Neuronal stem cell (in vitro differentiated cells): ENCODE measurements at regions not wholly inside any gene's neighbourhood (a gene's known extent, or its start where the extent isn't known, plus 50 kb on each side); places are given as distances from the start of the nearest gene placed in this dataset.

Source experiments
- DNase-seq: peaks from one replicate; pipeline ENCODE4 v3.0.0-alpha.2; 2013; ENCODE audit warnings: low spot score
- H2AFZ ChIP-seq: one replicate; pipeline ENCODE4 v1.6.1; 2013; ENCODE audit warnings: mild to moderate bottlenecking, low read length, inconsistent platforms
- H2AK5ac ChIP-seq: 2 replicates; pipeline ENCODE4 v1.6.1; 2013; ENCODE audit warnings: low read depth, mild to moderate bottlenecking, inconsistent platforms, low read length, moderate library complexity, mixed read lengths
- H2BK120ac ChIP-seq: 2 replicates; pipeline ENCODE4 v1.6.1; 2013; ENCODE audit warnings: low read depth, mild to moderate bottlenecking, inconsistent platforms, low read length, moderate library complexity, mixed read lengths
- H2BK12ac ChIP-seq: one replicate; pipeline ENCODE4 v1.6.1; 2013; ENCODE audit warnings: low read length, inconsistent platforms
- H2BK15ac ChIP-seq: 2 replicates; pipeline ENCODE4 v1.6.1; 2013; ENCODE audit warnings: mild to moderate bottlenecking, low read length, inconsistent platforms, mixed read lengths
- H2BK5ac ChIP-seq: one replicate; pipeline ENCODE4 v1.6.1; 2013; ENCODE audit warnings: inconsistent platforms, mild to moderate bottlenecking, low read length, moderate library complexity
- H3K14ac ChIP-seq: one replicate; pipeline ENCODE4 v1.6.1; 2013; ENCODE audit warnings: low read length, inconsistent platforms
- H3K18ac ChIP-seq: 2 replicates; pipeline ENCODE4 v1.6.1; 2013; ENCODE audit warnings: low read length, inconsistent platforms
- H3K23ac ChIP-seq: 2 replicates; pipeline ENCODE4 v1.6.1; 2013; ENCODE audit warnings: low read depth, mild to moderate bottlenecking, mixed read lengths, low read length, inconsistent platforms; ENCODE audit not compliant: poor library complexity
- H3K27ac ChIP-seq: replicated peaks from 3 replicates; pipeline ENCODE4 v1.5.1; 2013; ENCODE audit warnings: low read length, inconsistent platforms
- H3K27me3 ChIP-seq, 3 experiments: 2 replicates each; pipeline ENCODE4 v1.6.1; 2013; ENCODE audit warnings: low read length in 3 of 3, mild to moderate bottlenecking in 2 of 3, inconsistent platforms in 1 of 3, low read depth in 1 of 3, mixed read lengths in 1 of 3, moderate library complexity in 1 of 3; ENCODE audit not compliant: control insufficient read depth in 3 of 3, insufficient read depth in 3 of 3
- H3K36me3 ChIP-seq, 2 donors: replicated peaks in 1 of 2; 2 replicates each; pipeline ENCODE4 v1.6.1; 2013; ENCODE audit warnings: low read length in 2 of 2; ENCODE audit not compliant: control insufficient read depth in 2 of 2, insufficient read depth in 2 of 2
- H3K4ac ChIP-seq: 2 replicates; pipeline ENCODE4 v1.6.1; 2013; ENCODE audit warnings: inconsistent platforms, mild to moderate bottlenecking, low read length, moderate library complexity
- H3K4me1 ChIP-seq, 2 donors: 1 replicate in 1 of 2; 2 replicates in 1 of 2; pipeline ENCODE4 v1.6.1; 2013; ENCODE audit warnings: low read length in 2 of 2, low read depth in 1 of 2; ENCODE audit not compliant: control insufficient read depth in 2 of 2, insufficient read depth in 1 of 2
- H3K4me2 ChIP-seq: one replicate; pipeline ENCODE4 v1.6.1; 2013; ENCODE audit warnings: mild to moderate bottlenecking, low read length, inconsistent platforms; ENCODE audit not compliant: insufficient read depth, poor library complexity, severe bottlenecking
- H3K4me3 ChIP-seq, 2 donors: 2 replicates each; pipeline ENCODE4 v1.5.1; 2013; ENCODE audit warnings: low read length in 2 of 2, mild to moderate bottlenecking in 2 of 2, inconsistent platforms in 1 of 2, moderate library complexity in 1 of 2
- H3K79me1 ChIP-seq: one replicate; pipeline ENCODE4 v1.6.1; 2013; ENCODE audit warnings: low read depth, mild to moderate bottlenecking, inconsistent platforms, low read length, moderate library complexity
- H3K9ac ChIP-seq: one replicate; pipeline ENCODE4 v1.6.1; 2013; ENCODE audit warnings: mild to moderate bottlenecking, low read depth, low read length, inconsistent platforms; ENCODE audit not compliant: poor library complexity
- H3K9me3 ChIP-seq, 2 donors: replicated peaks in 1 of 2; 2 replicates each; pipeline versions ENCODE3 to v1.6.1; 2013; ENCODE audit warnings: low read length in 2 of 2, mild to moderate bottlenecking in 2 of 2, inconsistent platforms in 1 of 2, low read depth in 1 of 2, mixed read lengths in 1 of 2, moderate library complexity in 1 of 2; ENCODE audit not compliant: control insufficient read depth in 2 of 2, insufficient read depth in 1 of 2
- H4K8ac ChIP-seq: one replicate; pipeline ENCODE4 v1.6.1; 2013; ENCODE audit warnings: low read depth, mild to moderate bottlenecking, inconsistent platforms, low read length, moderate library complexity
- H4K91ac ChIP-seq: one replicate; pipeline ENCODE4 v1.6.1; 2013; ENCODE audit warnings: low read length, low read depth, mild to moderate bottlenecking, inconsistent platforms; ENCODE audit not compliant: poor library complexity
- WGBS, 2 donors: extraction: QIAGEN DNeasy Blood & Tissue Kit; methylation state at CpG; one replicate each; pipeline ENCODE4 v1.1.7; 2013; ENCODE audit warnings: missing lambda C conversion rate in 2 of 2, mixed read lengths in 1 of 2; ENCODE audit not compliant: insufficient read length in 2 of 2, insufficient replicate concordance in 1 of 2; ENCODE audit errors: extremely low coverage in 2 of 2; 5-methylcytosine and 5-hydroxymethylcytosine counted together

GRCh38 chr4:107276052-107276451, 239.9 kb upstream of the DKK2 start:
- Histone ChIP-seq H3K36me3 (no peaks in the 10 kb centered on the region), H2BK5ac (no peak overlapping the region), H3K9me3 (no peaks in the 10 kb centered on the region), H2BK12ac (no peak overlapping the region), H2BK15ac (no peak overlapping the region), H3K9ac (no peak overlapping the region), H3K4me1 (peaks cover 0 to 7% of the 10 kb centered on the region in 2 donors), H3K14ac (no peak overlapping the region), H3K79me1 (no peaks in the 10 kb centered on the region), H3K27ac (no peak overlapping the region), H2AK5ac (no peak overlapping the region), H3K4me3 (no peak overlapping the region), H4K8ac (no peak overlapping the region), H3K27me3 (no peaks in the 10 kb centered on the region), H2AFZ (no peak overlapping the region), H3K18ac (no peak overlapping the region), H3K23ac (no peak overlapping the region), H3K4ac (no peak overlapping the region), H3K4me2 (no peak overlapping the region), H2BK120ac (no peak overlapping the region), H4K91ac (no peak overlapping the region)
- DNase-seq: no peak

GRCh38 chr4:107275225-107275624, 239.1 kb upstream of the DKK2 start:
- no peak overlapping the region for H3K4me2 ChIP-seq
- H2BK15ac ChIP-seq: no peak overlapping the region
- no peak overlapping the region for H3K14ac ChIP-seq
- H4K91ac ChIP-seq: no peak overlapping the region
- H4K8ac ChIP-seq: no peak overlapping the region
- H2BK120ac ChIP-seq: no peak overlapping the region
- H3K4me1 ChIP-seq: peaks cover 0 to 7% of the 10 kb centered on the region in 2 donors
- no peak overlapping the region for H3K4me3 ChIP-seq
- H3K27ac ChIP-seq: no peak overlapping the region
- no peak overlapping the region for H3K18ac ChIP-seq
- H3K9ac ChIP-seq: no peak overlapping the region
- no peaks in the 10 kb centered on the region for H3K79me1 ChIP-seq
- no peak overlapping the region for H2BK12ac ChIP-seq
- no peak overlapping the region for H3K23ac ChIP-seq
- H3K9me3 ChIP-seq: no peaks in the 10 kb centered on the region
- H3K4ac ChIP-seq: no peak overlapping the region
- no peak overlapping the region for H2AFZ ChIP-seq
- H3K36me3 ChIP-seq: no peaks in the 10 kb centered on the region
- no peak for DNase-seq
- no peak overlapping the region for H2BK5ac ChIP-seq
- H2AK5ac ChIP-seq: no peak overlapping the region
- H3K27me3 ChIP-seq: no peaks in the 10 kb centered on the region

- H3K23ac ChIP-seq: peak overlapping the region; percentile 85
- peaks cover 0 to 2% (median 0%) of the 10 kb centered on the region in 3 experiments for H3K27me3 ChIP-seq
- H3K4me2 ChIP-seq: no peak overlapping the region
- H3K79me1 ChIP-seq: no peaks in the 10 kb centered on the region
- H3K4ac ChIP-seq: no peak overlapping the region
- H3K4me1 ChIP-seq: no peaks in the 10 kb centered on the region
- H2BK5ac ChIP-seq: no peak overlapping the region
- no peak overlapping the region for H2BK15ac ChIP-seq
- no peaks in the 10 kb centered on the region for H3K9me3 ChIP-seq
- H2AK5ac ChIP-seq: no peak overlapping the region
- no peak for DNase-seq
- H4K91ac ChIP-seq: peak overlapping the region; percentile 53
- H2AFZ ChIP-seq: no peak overlapping the region
- H3K4me3 ChIP-seq: peak overlapping the region in 1 of 2 donors; percentile 58
- H3K36me3 ChIP-seq: no peaks in the 10 kb centered on the region
- H3K14ac ChIP-seq: peak overlapping the region; percentile 82
- no peak overlapping the region for H2BK120ac ChIP-seq
- peak overlapping the region; percentile 71 for H3K18ac ChIP-seq
- no peak overlapping the region for H3K27ac ChIP-seq
- H2BK12ac ChIP-seq: no peak overlapping the region
- no peak overlapping the region for H4K8ac ChIP-seq
- no CpG with 5 or more reads among the region's 3 CpGs for WGBS, 2 donors
- H3K9ac ChIP-seq: no peak overlapping the region
Observed at GRCh38 chr4:107270614-107271013, 234.5 kb upstream of the DKK2 start.

- Histone ChIP-seq H4K91ac (no peak overlapping the region), H2BK120ac (no peak overlapping the region), H3K14ac (peak overlapping the region; percentile 3), H3K9me3 (no peaks in the 10 kb centered on the region), H3K18ac (peak overlapping the region; percentile 62), H3K4ac (no peak overlapping the region), H3K9ac (no peak overlapping the region), H3K4me3 (no peak overlapping the region), H2BK12ac (no peak overlapping the region), H3K4me2 (no peak overlapping the region), H2BK15ac (no peak overlapping the region), H3K27ac (no peak overlapping the region), H2BK5ac (no peak overlapping the region), H3K27me3 (peaks cover 0 to 2% (median 0%) of the 10 kb centered on the region in 3 experiments), H3K23ac (no peak overlapping the region), H3K36me3 (no peaks in the 10 kb centered on the region), H2AK5ac (no peak overlapping the region), H3K4me1 (no peaks in the 10 kb centered on the region), H4K8ac (no peak overlapping the region), H3K79me1 (no peaks in the 10 kb centered on the region), H2AFZ (no peak overlapping the region)
- no CpG with 5 or more reads among the region's 2 CpGs for WGBS, 2 donors
- DNase-seq: no peak
Observed at GRCh38 chr4:107269175-107269574, 233.1 kb upstream of the DKK2 start.
